Hepatocyte (in vitro differentiated cells): ENCODE measurements at regions not wholly inside any gene's neighbourhood (a gene's known extent, or its start where the extent isn't known, plus 50 kb on each side); places are given as distances from the start of the nearest gene placed in this dataset.

Experiments
- DNase-seq: peaks from one replicate; pipeline ENCODE4 v3.0.0-alpha.2; 2016; ENCODE audit warnings: low spot score
- H2AFZ ChIP-seq: fragments of 200-600 bp; sonication (generic); 2 replicates; pipeline ENCODE4 v1.6.0; 2016; ENCODE audit warnings: antibody characterized with exemption, mild to moderate bottlenecking
- H3K27ac ChIP-seq: fragments of 200-600 bp; sonication (generic); 2 replicates; pipeline ENCODE4 v1.5.1; 2016; ENCODE audit warnings: mild to moderate bottlenecking
- H3K27me3 ChIP-seq: fragments of 200-600 bp; sonication (generic); 2 replicates; pipeline ENCODE4 v1.6.1; 2016
- H3K36me3 ChIP-seq: fragments of 200-600 bp; sonication (generic); replicated peaks from 2 replicates; pipeline ENCODE4 v1.5.1; 2016; ENCODE audit warnings: low read depth; ENCODE audit not compliant: insufficient read depth
- H3K4me1 ChIP-seq: fragments of 200-600 bp; sonication (generic); 2 replicates; pipeline ENCODE4 v1.5.1; 2016; ENCODE audit warnings: mild to moderate bottlenecking, moderate library complexity; ENCODE audit not compliant: insufficient read depth
- H3K4me2 ChIP-seq: fragments of 200-600 bp; sonication (generic); 2 replicates; pipeline ENCODE4 v1.6.0; 2016
- H3K4me3 ChIP-seq: fragments of 200-600 bp; sonication (generic); 2 replicates; pipeline ENCODE4 v1.5.1; 2016; ENCODE audit warnings: mild to moderate bottlenecking
- H3K79me2 ChIP-seq: fragments of 200-600 bp; sonication (generic); 2 replicates; pipeline ENCODE4 v1.6.0; 2017; ENCODE audit warnings: mild to moderate bottlenecking
- H3K9me2 ChIP-seq: fragments of 200-600 bp; sonication (generic); replicated peaks from 2 replicates; pipeline ENCODE4 v1.6.0; 2017; ENCODE audit warnings: mild to moderate bottlenecking; ENCODE audit not compliant: insufficient read depth
- H3K9me3 ChIP-seq: fragments of 200-600 bp; sonication (generic); 2 replicates; pipeline ENCODE4 v1.5.1; 2016; ENCODE audit warnings: low read depth, mild to moderate bottlenecking
- H4K20me1 ChIP-seq: fragments of 200-600 bp; sonication (generic); 2 replicates; pipeline ENCODE4 v1.6.0; 2016; ENCODE audit warnings: mild to moderate bottlenecking; ENCODE audit not compliant: insufficient read depth, poor library complexity, severe bottlenecking
- CTCF ChIP-seq: fragments of 200-600 bp; sonication (generic); IDR thresholded peaks from 2 replicates; pipeline ENCODE4 v1.5.1; 2016; ENCODE audit warnings: antibody characterized with exemption, mild to moderate bottlenecking; ENCODE audit not compliant: poor library complexity
- EZH2 ChIP-seq: fragments of 200-600 bp; sonication (generic); IDR thresholded peaks from 2 replicates; pipeline ENCODE4 v1.6.1; 2016; ENCODE audit warnings: antibody characterized with exemption, mild to moderate bottlenecking, borderline replicate concordance
- EZH2phosphoT487 ChIP-seq: fragments of 200-600 bp; sonication (generic); IDR thresholded peaks from one replicate; pipeline ENCODE4 v1.6.1; 2018; ENCODE audit warnings: antibody characterized with exemption, mild to moderate bottlenecking, low read depth, moderate library complexity; ENCODE audit not compliant: unreplicated experiment, severe bottlenecking
- whole genome bisulfite sequencing: methylation state at CpG from one replicate; pipeline ENCODE4 v1.1.6; 2016; ENCODE audit warnings: low lambda C conversion rate; ENCODE audit errors: missing lambda C conversion rate; 5-methylcytosine and 5-hydroxymethylcytosine counted together

GRCh38 chr1:4523551-4523950 lies 130.9 kb upstream of the AJAP1 start:
- Histone ChIP-seq H3K27me3 (no peaks in the 10 kb centered on the region), H3K79me2 (no peaks in the 10 kb centered on the region), H3K36me3 (no peaks in the 10 kb centered on the region), H3K27ac (no peak overlapping the region), H3K9me2 (no peaks in the 10 kb centered on the region), H4K20me1 (no peaks in the 10 kb centered on the region), H3K4me2 (no peak overlapping the region), H3K4me1 (no peaks in the 10 kb centered on the region), H2AFZ (no peak overlapping the region), H3K4me3 (no peak overlapping the region), H3K9me3 (no peaks in the 10 kb centered on the region)
- 89% methylated on average over 4 of the region's 4 CpGs for WGBS
- TF ChIP-seq CTCF (no peak), EZH2phosphoT487 (no peak)
- no peak for DNase-seq

- WGBS = 81% methylated on average over 8 of the region's 8 CpGs
- no peak overlapping the region for H3K4me3 ChIP-seq
- H3K79me2 ChIP-seq = no peaks in the 10 kb centered on the region
- no peak for DNase-seq
- H3K9me2 ChIP-seq = no peaks in the 10 kb centered on the region
- H3K9me3 ChIP-seq = no peaks in the 10 kb centered on the region
- no peak for TF ChIP-seq EZH2phosphoT487
- no peak for TF ChIP-seq EZH2
- no peak for TF ChIP-seq CTCF
- H4K20me1 ChIP-seq = no peaks in the 10 kb centered on the region
- no peaks in the 10 kb centered on the region for H3K36me3 ChIP-seq
- no peak overlapping the region for H2AFZ ChIP-seq
- peaks cover 5% of the 10 kb centered on the region for H3K27me3 ChIP-seq
- no peaks in the 10 kb centered on the region for H3K4me1 ChIP-seq
- H3K27ac ChIP-seq = no peak overlapping the region
- no peak overlapping the region for H3K4me2 ChIP-seq
These were observed 127.7 kb upstream of the AJAP1 start for GRCh38 chr1:4526747-4527146.

- H3K27ac ChIP-seq = no peak overlapping the region
- no peak overlapping the region for H3K4me2 ChIP-seq
- TF ChIP-seq CTCF = no peak
- no peak for TF ChIP-seq EZH2phosphoT487
- TF ChIP-seq EZH2 = no peak
These were observed 126.6 kb upstream of the AJAP1 start for GRCh38 chr1:4527819-4528218.

GRCh38 chr1:4528590-4528989 lies 125.8 kb upstream of the AJAP1 start:
- H4K20me1 ChIP-seq = no peaks in the 10 kb centered on the region
- no peaks in the 10 kb centered on the region for H3K36me3 ChIP-seq
- no peaks in the 10 kb centered on the region for H3K79me2 ChIP-seq
- H3K4me2 ChIP-seq = no peak overlapping the region
- no peak overlapping the region for H3K27ac ChIP-seq
- H3K9me2 ChIP-seq = no peaks in the 10 kb centered on the region
- H3K9me3 ChIP-seq = no peaks in the 10 kb centered on the region
- H2AFZ ChIP-seq = no peak overlapping the region
- 89% methylated on average over 10 of the region's 10 CpGs for WGBS
- H3K4me1 ChIP-seq = no peaks in the 10 kb centered on the region
- no peak overlapping the region for H3K4me3 ChIP-seq
- no peak for DNase-seq
- no peak for TF ChIP-seq EZH2phosphoT487
- TF ChIP-seq EZH2 = no peak
- no peak for TF ChIP-seq CTCF
- peaks cover 5% of the 10 kb centered on the region for H3K27me3 ChIP-seq

More at GRCh38 chr1:4527819-4528218, 126.6 kb upstream of the AJAP1 start:
- no peak for DNase-seq
- Histone ChIP-seq H3K9me2 (no peaks in the 10 kb centered on the region), H4K20me1 (no peaks in the 10 kb centered on the region), H3K27me3 (peaks cover 5% of the 10 kb centered on the region), H2AFZ (no peak overlapping the region), H3K4me3 (no peak overlapping the region), H3K36me3 (no peaks in the 10 kb centered on the region), H3K4me1 (no peaks in the 10 kb centered on the region), H3K9me3 (no peaks in the 10 kb centered on the region), H3K79me2 (no peaks in the 10 kb centered on the region)
- WGBS = 85% methylated on average over 18 of the region's 18 CpGs
